Caco-2 (cell line): ENCODE measurements at regions not wholly inside any gene's neighbourhood (a gene's known extent, or its start where the extent isn't known, plus 50 kb on each side); places are given as distances from the start of the nearest gene placed in this dataset.

Experiments
- BruUV-seq: library from RNA; stranded (reverse); fragments of 400-500 nt; replicated peaks from 2 replicates; lab custom pipeline; 2021; lab: Mats Ljungman, UMichigan
- CTCF ChIA-PET: fragments of 300-600 bp; sonication (Branson Sonifier 250); formaldehyde crosslinking; loops from one replicate; lab custom pipeline; 2022; ENCODE audit warnings: antibody characterized with exemption; lab: Charles Lee
- POLR2A ChIA-PET: fragments of 300-600 bp; sonication (Branson Sonifier 250); formaldehyde crosslinking; loops from one replicate; lab custom pipeline; 2022; ENCODE audit warnings: antibody characterized with exemption; lab: Charles Lee
- DNase-seq, 2 experiments: peaks; one replicate each; pipeline versions ENCODE4 v3.0.0 to v3.0.0-alpha.2; 2020 to 2022
- H3K27me3 ChIP-seq: replicated peaks from 2 replicates; pipeline ENCODE4 v1.6.0; 2011; ENCODE audit warnings: low read length; ENCODE audit not compliant: control insufficient read depth, insufficient read depth
- H3K36me3 ChIP-seq: 2 replicates; pipeline ENCODE4 v1.5.1; 2011; ENCODE audit warnings: low read length; ENCODE audit not compliant: control insufficient read depth, insufficient read depth
- H3K4me1 ChIP-seq: fragments of 250-450 bp; sonication (Bioruptor Pico); 2 replicates; pipeline ENCODE4 v1.5.1; 2020; ENCODE audit warnings: mild to moderate bottlenecking
- H3K4me3 ChIP-seq: 2 replicates; pipeline ENCODE4 v1.5.1; 2011; ENCODE audit warnings: low read depth, mild to moderate bottlenecking, control low read depth, low read length
- H3K9me3 ChIP-seq: fragments of 250-450 bp; sonication (Bioruptor Pico); 2 replicates; pipeline ENCODE4 v1.5.1; 2020; ENCODE audit warnings: mild to moderate bottlenecking, moderate library complexity
- H3K27ac Mint-ChIP-seq: one replicate; pipeline ENCODE4 v1.8.0; 2022; ENCODE audit warnings: mixed read lengths; ENCODE audit not compliant: unreplicated experiment
- H3K27me3 Mint-ChIP-seq: one replicate; pipeline ENCODE4 v1.8.0; 2022; ENCODE audit warnings: mixed read lengths; ENCODE audit not compliant: insufficient read depth, unreplicated experiment
- H3K36me3 Mint-ChIP-seq: one replicate; pipeline ENCODE4 v1.8.0; 2022; ENCODE audit warnings: mild to moderate bottlenecking, mixed read lengths; ENCODE audit not compliant: insufficient read depth, unreplicated experiment
- H3K4me1 Mint-ChIP-seq: one replicate; pipeline ENCODE4 v1.8.0; 2022; ENCODE audit warnings: low read depth, mixed read lengths; ENCODE audit not compliant: unreplicated experiment
- H3K4me3 Mint-ChIP-seq: one replicate; pipeline ENCODE4 v1.8.0; 2022; ENCODE audit warnings: mild to moderate bottlenecking, moderate library complexity, mixed read lengths; ENCODE audit not compliant: unreplicated experiment
- H3K9me3 Mint-ChIP-seq: one replicate; pipeline ENCODE4 v1.8.0; 2022; ENCODE audit warnings: mixed read lengths; ENCODE audit not compliant: unreplicated experiment
- CTCF ChIP-seq, 2 experiments: fragments of 200-600 bp in 1 of 2; IDR thresholded peaks; 1 replicate in 1 of 2; 2 replicates in 1 of 2; pipeline versions ENCODE4 v1.5.1 to v1.8.0; 2011 to 2022; ENCODE audit warnings: antibody characterized with exemption in 1 of 2, control low read depth in 1 of 2, inconsistent platforms in 1 of 2, low read depth in 1 of 2, low read length in 1 of 2, mild to moderate bottlenecking in 1 of 2, moderate library complexity in 1 of 2; ENCODE audit not compliant: insufficient read depth in 1 of 2, severe bottlenecking in 1 of 2, unreplicated experiment in 1 of 2
- intact Hi-C: fragments of 100-400 bp; cut with micrococcal nuclease; formaldehyde crosslinking; loops from one replicate; pipeline ENCODE4 v1.10.0; 2022; ENCODE audit not compliant: unreplicated experiment

GRCh38 chr1:113185463-113186104, 112.6 kb downstream of the LRIG2 start:
- no peak for TF ChIP-seq CTCF (IDR thresholded peaks at IDR 0.05; ENCODE audit: insufficient read depth in 1 of 2, low read depth in 1 of 2, low read length in 1 of 2, severe bottlenecking in 1 of 2, unreplicated experiment in 1 of 2)
- Mint-ChIP-seq H3K27me3 (no peaks in the 10 kb centered on the region), H3K27ac (no peak overlapping the region), H3K36me3 (peaks cover 4% of the 10 kb centered on the region), H3K9me3 (peaks cover 27% of the 10 kb centered on the region), H3K4me3 (no peak overlapping the region), H3K4me1 (no peaks in the 10 kb centered on the region)
- ChIA-PET POLR2A (no interaction called here), CTCF (no interaction called here)
- Histone ChIP-seq H3K9me3 (no peaks in the 10 kb centered on the region), H3K4me1 (no peaks in the 10 kb centered on the region), H3K27me3 (no peaks in the 10 kb centered on the region), H3K36me3 (no peaks in the 10 kb centered on the region), H3K4me3 (no peak overlapping the region)
- BruUV-seq = no TSS peak
- intact Hi-C loops = no loop called here
- DNase-seq = no peak

GRCh38 chr1:113190078-113190477, 117.1 kb downstream of the LRIG2 start:
- Mint-ChIP-seq H3K27ac (no peak overlapping the region), H3K4me1 (peaks cover 7% of the 10 kb centered on the region), H3K4me3 (no peak overlapping the region), H3K9me3 (peaks cover 18% of the 10 kb centered on the region), H3K36me3 (peaks cover 4% of the 10 kb centered on the region), H3K27me3 (no peaks in the 10 kb centered on the region)
- BruUV-seq = no TSS peak
- Histone ChIP-seq H3K4me3 (no peak overlapping the region), H3K27me3 (no peaks in the 10 kb centered on the region), H3K9me3 (no peaks in the 10 kb centered on the region), H3K36me3 (no peaks in the 10 kb centered on the region; the same call in 1 of the 2 replicates), H3K4me1 (no peaks in the 10 kb centered on the region)
- intact Hi-C loops = no loop called here
- no peak for DNase-seq
- ChIA-PET CTCF (no interaction called here), POLR2A (no interaction called here)
- no peak for TF ChIP-seq CTCF (IDR thresholded peaks at IDR 0.05; ENCODE audit: insufficient read depth in 1 of 2, low read depth in 1 of 2, low read length in 1 of 2, severe bottlenecking in 1 of 2, unreplicated experiment in 1 of 2)

DNA sequence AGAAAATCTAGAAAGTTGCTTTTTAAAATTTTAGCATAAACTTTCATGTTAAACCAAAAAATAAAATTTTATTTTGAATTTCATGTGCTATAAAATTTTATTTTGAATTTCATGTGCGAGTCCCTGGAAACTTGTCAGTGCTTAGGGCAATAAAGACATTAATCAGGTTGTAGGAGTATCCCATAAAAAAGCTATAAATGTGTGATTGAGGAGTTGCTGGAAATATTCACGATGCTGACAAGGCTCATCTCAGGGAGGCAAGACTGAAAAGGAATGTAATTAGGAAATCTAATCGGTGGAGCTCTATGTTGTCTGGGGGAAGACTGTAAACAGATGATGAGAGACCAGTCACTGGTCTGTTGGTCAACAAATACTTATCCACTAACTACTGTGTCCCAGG, 117.9 kb downstream of the LRIG2 start:
- no peaks in the 10 kb centered on the region for H3K27me3 Mint-ChIP-seq
- H3K4me1 ChIP-seq = no peaks in the 10 kb centered on the region
- H3K4me1 Mint-ChIP-seq = peaks cover 7% of the 10 kb centered on the region
- no peaks in the 10 kb centered on the region; the same call in 1 of the 2 replicates for H3K36me3 ChIP-seq
- intact Hi-C loops = no loop called here
- BruUV-seq = no TSS peak
- no peak overlapping the region for H3K4me3 Mint-ChIP-seq
- H3K9me3 ChIP-seq = no peaks in the 10 kb centered on the region
- H3K36me3 Mint-ChIP-seq = no peaks in the 10 kb centered on the region
- H3K4me3 ChIP-seq = no peak overlapping the region
- no peak for TF ChIP-seq CTCF (IDR thresholded peaks at IDR 0.05; ENCODE audit: insufficient read depth in 1 of 2, low read depth in 1 of 2, low read length in 1 of 2, severe bottlenecking in 1 of 2, unreplicated experiment in 1 of 2)
- POLR2A ChIA-PET = no interaction called here
- H3K9me3 Mint-ChIP-seq = peaks cover 17% of the 10 kb centered on the region
- H3K27me3 ChIP-seq = no peaks in the 10 kb centered on the region
- H3K27ac Mint-ChIP-seq = no peak overlapping the region
- CTCF ChIA-PET = no interaction called here
- no peak for DNase-seq
